ENCODE measurements at regions not wholly inside any gene's neighbourhood (a gene's known extent, or its start where the extent isn't known, plus 50 kb on each side); places are given as distances from the start of the nearest gene placed in this dataset.
"Not testable (repeated sequence)": the region's sequence is repeated elsewhere in the genome, so short reads cannot be mapped to it uniquely, and the experiment has no call there.

DNA sequence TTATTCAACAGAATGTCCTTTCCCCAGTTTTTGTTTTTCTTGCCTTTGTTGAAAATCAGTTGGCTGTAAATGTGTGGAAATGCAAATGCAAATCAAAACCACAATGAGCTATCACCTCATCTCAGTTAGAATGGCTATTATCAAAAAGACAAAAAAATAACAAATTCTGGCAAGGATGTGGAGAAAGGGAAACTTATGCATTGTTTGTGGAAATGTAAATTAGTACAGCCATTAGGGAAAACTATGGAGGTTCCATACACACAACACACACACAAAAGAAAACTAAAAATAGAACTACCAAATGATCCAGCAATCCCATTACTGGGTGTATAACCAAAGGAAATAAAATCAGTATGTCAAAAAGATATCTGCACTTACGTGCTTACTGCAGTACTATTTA, 518.8 kb upstream of the ATXN7L3B start:
- DNase-seq, result no peak

DNA sequence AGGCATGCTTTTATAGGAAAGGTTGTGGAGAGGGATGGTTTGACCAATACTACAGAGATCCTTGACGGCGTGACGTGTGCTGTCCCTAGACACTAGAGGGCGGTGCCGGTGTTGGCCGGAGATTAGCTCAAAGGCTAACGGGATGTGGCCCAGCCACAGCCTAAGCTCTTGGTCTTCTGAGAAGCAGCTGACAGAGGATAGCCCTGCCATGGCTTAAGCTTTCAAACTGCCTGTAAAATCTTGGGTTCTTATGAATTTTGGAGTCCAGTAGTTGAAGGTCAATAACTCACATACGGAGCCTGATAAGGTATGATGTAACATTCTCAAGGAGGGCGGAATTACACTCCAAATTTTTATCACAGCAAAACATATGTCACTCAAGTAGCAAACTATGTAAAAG, 515.7 kb upstream of the ATXN7L3B start:
- DNase-seq, result peak; percentile 66

GRCh38 chr12:74031045-74031444, 506.6 kb upstream of the ATXN7L3B start:
- no peak for DNase-seq

DNA sequence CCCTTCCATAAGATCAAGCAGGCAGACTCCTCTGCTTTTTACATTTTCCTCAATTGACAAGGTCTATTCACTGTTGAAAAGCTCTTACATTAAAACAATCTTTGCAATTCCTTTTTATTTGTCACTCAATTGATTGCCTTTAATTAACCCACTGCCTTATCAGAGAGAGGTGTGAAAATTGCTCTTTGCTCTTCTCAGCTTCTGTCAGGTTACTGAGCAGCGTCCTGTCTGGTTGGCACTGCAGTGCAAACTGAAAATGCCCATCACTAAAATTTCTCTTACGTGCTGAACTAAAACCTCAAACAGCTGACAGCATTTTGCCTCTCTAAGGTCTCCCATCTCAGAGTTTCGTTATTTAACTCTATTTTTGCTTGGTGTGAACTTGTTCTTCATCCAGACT, 504.1 kb upstream of the ATXN7L3B start:
- no peak for DNase-seq

GRCh38 chr12:74039138-74039537, 498.5 kb upstream of the ATXN7L3B start:
- not testable (repeated sequence) for DNase-seq

GRCh38 chr12:74043343-74043742, 494.3 kb upstream of the ATXN7L3B start:
- DNase-seq, result no peak

DNA sequence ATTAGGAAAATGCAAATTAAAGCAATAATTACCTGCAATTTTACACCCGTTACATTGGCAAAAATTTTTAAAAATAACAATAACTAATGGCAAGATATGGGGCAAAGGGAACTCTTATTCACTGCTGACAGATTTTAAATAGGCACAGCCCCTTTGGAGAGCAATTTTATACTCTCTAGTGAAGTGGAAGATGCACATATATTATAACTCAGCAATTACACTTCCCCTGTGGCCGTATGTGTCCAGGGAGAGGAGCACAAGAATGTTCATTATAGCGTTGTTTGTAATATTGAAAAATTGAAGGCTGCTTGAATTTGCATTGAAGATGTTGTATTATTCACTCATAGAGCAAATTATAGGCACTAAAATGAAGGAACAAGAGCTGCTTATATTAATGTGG, 488.3 kb upstream of the ATXN7L3B start:
- DNase-seq, result no peak

DNA sequence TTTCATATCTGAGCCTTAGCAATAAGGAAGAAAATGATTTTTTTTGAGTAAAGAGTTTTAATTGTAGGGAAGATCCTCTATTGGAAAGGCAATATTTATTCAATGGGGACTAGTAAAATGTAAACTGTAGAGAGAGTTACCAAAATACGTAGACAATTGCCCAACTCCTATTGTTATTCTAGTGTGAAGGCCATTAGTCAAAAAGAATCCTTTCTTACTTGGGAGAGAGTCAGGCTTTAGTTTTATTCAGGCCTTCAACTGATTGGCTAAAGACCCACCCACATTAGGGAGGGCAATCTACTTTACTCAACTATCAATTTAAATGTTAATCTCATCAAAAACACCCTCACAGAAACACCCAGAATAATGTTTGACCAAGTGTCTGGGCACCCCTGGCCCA, 485.8 kb upstream of the ATXN7L3B start:
- DNase-seq, result no peak

- no peak for DNase-seq
These were observed 471.2 kb upstream of the ATXN7L3B start for GRCh38 chr12:74066476-74066875.

DNA sequence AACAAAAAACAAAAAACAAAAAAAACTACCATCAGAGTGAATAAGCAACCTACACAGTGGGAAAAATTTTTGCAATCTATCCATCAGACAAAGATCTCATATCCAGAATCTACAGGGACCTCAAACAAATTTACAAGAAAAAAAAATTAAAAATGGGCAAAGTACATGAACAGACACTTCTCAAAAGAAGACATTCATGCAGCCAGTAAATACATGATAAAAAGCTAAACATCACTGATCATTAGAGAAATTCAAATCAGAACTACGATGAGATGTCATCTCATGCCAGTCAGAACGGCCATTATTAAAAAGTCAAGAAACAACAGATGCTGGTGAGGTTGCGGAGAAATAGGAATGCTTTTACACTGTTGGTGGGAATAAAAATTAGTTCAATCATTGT, 466.5 kb upstream of the ATXN7L3B start:
- no peak for DNase-seq

- no peak for DNase-seq
These were observed 460.7 kb upstream of the ATXN7L3B start for GRCh38 chr12:74076918-74077317.

DNA sequence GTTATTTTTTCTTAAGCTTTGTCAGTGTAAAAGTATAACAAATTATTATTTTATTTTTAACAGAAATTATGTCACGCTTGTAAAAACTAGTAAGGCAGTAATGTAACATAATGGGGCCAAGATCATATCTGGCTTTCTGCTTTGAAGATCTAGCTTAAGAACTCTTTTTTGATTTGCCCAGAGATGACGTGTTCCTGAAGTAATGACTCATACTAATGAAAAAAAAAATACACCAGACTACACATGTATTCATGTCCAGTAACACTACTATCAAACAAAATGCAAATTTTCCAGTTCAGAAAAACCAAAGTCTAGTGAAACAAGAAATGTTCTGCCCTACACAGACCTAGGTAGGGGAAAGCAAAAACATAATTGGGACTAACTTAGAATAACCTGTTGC, 432.2 kb upstream of the ATXN7L3B start:
- no peak for DNase-seq

- no peak for DNase-seq
These were observed 428.9 kb upstream of the ATXN7L3B start for GRCh38 chr12:74108729-74109128.

GRCh38 chr12:74111688-74112360, 425.8 kb upstream of the ATXN7L3B start:
- DNase-seq, result peak; percentile 5

DNA sequence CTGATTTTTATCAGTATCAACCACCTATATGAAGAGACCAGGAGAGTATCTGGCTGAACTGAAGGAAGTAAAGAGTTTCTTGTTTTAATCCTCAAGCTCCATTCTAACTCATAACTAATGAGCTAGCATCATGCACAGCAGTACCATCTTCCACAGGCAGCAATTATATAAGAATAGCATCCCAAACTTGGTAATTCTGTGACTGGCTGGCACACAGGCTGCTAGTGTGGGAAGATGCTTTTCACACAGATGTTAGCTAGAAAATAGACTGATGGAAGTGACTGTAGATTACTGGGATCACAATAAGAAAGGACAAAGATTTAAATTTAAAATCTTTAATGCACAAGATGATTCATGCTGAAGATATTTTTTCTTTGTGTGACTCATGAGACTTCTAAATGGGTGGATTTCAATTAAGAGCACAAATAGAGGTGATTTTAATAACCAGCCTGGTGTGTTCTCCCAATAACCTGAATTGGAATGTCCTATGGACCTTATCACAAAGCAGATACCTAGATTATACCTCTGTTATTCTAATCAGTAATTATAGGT, 417.7 kb upstream of the ATXN7L3B start:
- DNase-seq, result no peak

DNA sequence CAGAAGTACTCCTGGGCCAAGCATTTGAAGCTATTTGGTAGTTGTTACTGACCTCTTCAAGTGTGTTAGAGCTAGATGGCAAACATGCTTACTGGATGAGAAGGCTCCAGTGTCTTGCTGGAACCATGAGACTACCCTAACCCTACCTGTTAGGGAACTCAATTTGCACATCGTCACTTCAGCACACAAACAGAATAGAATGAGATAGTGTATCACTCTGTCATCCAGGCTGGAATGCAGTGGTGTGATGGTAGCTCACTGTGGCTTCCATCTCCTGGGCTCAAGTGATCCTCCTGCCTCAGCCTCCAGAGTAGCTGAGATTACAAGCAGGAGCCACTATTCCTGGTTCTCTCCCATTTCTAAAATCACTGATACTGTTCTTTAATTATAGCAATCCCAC, 417.0 kb upstream of the ATXN7L3B start:
- DNase-seq, result no peak

DNA sequence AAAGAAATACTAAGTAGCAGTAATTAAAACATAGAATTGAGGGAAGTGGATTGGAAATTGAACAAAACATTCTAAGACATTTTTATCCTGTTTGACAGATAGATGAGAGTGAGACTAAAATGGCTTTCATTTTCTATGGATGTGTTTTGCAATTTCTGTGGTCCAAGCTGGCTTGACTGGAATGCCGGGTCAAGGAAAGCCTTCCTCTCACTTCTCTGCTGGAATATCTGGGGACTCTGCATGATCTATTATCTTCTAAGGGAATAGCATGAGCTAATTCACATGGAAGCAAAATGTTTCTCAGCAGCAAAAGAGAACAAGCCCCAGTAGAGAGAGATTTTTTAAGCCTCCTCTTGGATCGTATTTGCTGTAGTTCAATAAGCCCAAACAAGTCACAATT, 407.9 kb upstream of the ATXN7L3B start:
- DNase-seq, result no peak

DNA sequence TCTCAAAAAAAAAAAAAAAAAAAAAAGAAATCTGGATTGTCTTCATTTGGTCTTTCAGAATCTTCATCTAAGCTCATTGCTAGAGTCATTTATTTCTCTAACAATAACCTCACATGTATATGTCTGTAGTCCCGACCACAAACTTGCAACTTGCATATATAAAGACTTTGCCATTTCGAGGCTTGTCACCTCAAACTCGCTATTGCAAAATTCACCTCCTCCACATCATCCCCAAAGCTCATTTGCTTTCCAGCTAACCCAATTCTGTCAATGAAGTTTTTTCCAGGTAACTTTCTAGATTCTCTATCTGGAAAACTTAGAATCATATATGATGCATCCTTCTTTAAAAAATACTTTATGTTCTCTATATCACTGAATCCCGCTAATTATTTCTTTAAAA, 393.2 kb upstream of the ATXN7L3B start:
- DNase-seq, result no peak

GRCh38 chr12:74145328-74145727, 392.3 kb upstream of the ATXN7L3B start:
- no peak for DNase-seq

DNA sequence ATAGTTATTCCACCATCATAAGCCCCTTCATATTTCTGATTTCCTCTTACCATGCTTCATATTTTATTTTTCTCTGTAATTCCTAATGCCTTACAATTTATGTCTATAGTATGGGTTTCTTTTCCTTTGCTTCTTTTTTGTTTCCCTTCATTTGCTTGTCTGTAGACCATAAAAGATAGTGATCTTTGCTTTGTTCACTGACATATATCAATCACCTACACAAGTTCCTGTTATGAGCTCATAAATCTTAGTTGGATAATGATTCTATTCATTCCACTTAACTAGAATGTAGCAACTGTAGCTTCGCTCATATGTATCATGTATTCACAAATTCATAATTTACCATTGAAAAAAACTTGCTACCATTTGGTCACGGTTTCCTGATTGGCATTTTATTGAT, 388.8 kb upstream of the ATXN7L3B start:
- DNase-seq, result no peak

DNA sequence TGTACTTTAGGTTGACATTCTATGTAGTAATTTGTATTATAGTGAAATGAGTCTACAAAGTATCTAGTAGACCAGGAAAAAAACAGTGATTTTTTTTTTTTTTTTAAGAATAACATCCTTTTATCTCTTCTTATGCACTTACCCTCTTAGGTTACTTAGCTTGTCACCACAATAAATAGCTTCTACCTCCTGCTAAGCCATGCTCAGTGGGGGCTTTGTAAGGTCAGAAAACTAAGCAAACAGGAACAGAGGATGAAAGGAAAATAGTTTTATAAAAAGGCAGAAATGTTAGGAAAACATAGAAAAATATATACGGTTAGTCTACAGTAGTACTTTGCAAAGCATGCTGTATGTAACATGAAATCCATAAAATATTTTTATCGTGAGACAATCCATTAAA, 385.3 kb upstream of the ATXN7L3B start:
- DNase-seq, result no peak

- no peak for DNase-seq
These were observed 371.5 kb upstream of the ATXN7L3B start for GRCh38 chr12:74166096-74166495.

- DNase-seq, result no peak
These were observed 368.0 kb upstream of the ATXN7L3B start for GRCh38 chr12:74169607-74170006.

DNA sequence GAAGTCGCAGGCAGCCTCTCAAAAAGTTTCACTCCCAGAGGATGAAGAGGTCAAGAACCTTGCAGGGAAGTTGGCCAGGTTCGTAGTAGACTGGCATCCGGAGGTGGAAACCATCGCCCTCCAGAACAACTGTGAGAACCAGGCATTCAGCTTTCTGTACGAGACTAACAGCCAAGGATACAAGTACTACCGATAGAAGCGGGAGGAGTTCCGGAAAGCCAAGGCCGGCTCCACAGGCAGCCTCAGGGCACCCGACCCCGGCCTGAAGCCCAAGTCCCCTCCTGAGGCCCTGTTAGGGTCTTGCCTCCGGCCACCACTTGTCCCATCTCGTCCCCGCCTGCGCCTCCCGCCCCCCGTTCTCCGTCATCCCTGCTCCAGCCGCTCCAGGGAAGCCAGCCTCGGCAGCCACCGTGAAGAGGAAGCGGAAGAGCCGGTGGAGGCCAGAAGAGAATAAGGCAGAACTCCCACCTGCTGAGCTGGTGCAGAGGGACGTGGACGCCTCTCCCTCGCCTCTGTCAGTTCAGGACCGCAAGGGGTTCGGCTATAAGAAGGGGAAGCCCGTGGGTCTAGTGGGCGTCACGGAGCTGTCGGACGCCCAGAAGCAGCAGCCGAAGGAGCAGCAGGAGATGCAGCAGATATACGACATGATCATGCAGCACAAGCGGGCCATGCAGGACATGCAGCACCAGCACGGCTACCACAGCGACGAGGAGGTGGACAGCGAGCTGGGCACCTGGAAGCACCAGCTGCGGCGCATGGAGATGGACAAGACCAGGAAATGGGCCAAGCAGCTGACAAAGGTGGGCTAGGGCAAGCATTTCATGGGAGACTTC, 366.8 kb upstream of the ATXN7L3B start:
- DNase-seq, result no peak

All from midbrain (tissue), 1 donor.